CD4-positive, alpha-beta T cell treated with Interleukin-1 beta for 1 hour (primary cell): ENCODE measurements at regions not wholly inside any gene's neighbourhood (a gene's known extent, or its start where the extent isn't known, plus 50 kb on each side); places are given as distances from the start of the nearest gene placed in this dataset.
"Not testable (repeated sequence)": the region's sequence is repeated elsewhere in the genome, so short reads cannot be mapped to it uniquely, and the experiment has no call there.

Source experiments
- DNase-seq, 2 donors: peaks; one replicate each; pipeline ENCODE4 v3.0.0-alpha.2; 2020 to 2022

GRCh38 chr7:120156476-120156875 is 116.5 kb upstream of the KCND2 start:
- no peak for DNase-seq

DNA sequence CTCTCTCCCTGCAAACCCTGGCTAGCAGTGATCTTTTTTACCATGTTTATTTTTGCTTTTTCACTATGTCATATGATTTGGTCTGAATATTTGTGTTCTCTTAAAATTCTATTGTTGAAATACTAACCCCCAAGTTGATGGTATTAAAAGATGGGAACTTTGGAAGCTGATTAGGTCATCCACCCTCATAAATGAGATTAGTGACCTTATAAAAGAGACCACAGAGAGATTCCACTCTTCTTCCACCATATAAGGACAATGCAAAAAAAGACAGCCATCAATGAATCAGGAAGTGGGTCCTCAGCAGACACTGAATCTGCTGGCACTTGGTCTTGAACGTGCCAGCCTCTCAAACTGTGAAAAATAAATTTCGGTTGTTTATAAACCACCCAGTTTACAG is 112.8 kb upstream of the KCND2 start:
- DNase-seq, result no peak

- no peak for DNase-seq
These were observed 109.5 kb upstream of the KCND2 start for GRCh38 chr7:120163449-120163848.

DNA sequence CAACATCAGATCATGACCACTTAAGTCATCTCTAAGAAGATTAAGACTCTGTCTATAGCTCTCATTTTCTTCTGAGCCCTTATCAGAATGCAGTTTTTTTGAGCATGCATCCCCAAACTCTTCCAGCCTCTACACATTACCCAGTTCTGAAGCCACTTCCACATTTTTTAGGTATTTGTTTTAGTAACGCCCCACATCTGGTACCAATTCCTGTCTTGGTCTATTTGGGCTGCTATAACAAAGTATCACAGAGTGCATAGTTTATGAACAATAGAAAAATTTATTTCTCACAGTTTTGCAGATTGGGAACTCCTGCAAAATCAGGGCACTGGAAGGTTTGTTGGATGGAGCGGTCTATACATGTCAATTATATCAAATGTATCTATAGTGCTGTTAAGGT is 107.7 kb upstream of the KCND2 start:
- no peak for DNase-seq

GRCh38 chr7:120168066-120168465 is 104.9 kb upstream of the KCND2 start:
- no peak for DNase-seq

GRCh38 chr7:120169996-120170783 is 102.8 kb upstream of the KCND2 start:
- DNase-seq, result no peak

GRCh38 chr7:120170834-120171233 is 102.1 kb upstream of the KCND2 start:
- no peak for DNase-seq

DNA sequence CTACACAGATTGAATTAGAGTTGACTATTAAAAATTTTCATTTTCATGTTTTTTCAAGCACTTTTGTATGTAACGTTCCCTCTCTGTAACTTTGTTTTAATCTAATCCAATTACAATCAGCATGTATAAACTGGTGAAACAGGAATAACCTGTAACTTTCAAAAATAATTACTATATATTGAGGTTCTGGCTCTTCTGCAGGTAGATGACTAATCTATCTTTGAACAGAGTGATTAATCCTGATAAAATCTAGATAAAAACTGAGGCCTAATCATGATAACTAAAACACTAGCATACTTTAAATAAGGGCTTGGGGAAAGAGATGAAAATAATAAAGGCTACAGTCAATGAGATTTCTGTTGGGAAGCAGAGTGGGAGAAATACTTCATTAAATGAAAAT is 101.6 kb upstream of the KCND2 start:
- DNase-seq, result no peak

- DNase-seq, result no peak
These were observed 92.8 kb upstream of the KCND2 start for GRCh38 chr7:120180221-120180620.

DNA sequence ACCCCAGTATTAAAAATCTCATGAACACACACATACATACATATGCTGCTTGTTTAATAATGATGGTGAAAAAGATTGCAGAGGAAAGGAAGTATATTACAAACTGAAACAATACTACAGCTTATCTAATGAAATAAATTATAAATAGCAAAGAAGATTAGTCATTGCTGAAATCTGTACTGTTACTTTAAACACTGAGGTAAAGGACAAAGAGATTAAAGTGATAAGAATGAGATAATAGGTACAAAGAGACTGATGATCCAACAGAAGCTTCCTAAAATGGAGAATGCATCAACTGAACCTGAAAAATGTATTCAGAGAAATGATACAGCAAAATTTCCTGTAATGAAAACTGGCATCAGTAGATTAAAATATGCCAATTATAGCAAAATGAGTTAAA is 91.5 kb upstream of the KCND2 start:
- DNase-seq, result no peak

GRCh38 chr7:120184866-120185265 is 88.1 kb upstream of the KCND2 start:
- DNase-seq, result no peak

GRCh38 chr7:120185940-120186682 is 86.9 kb upstream of the KCND2 start:
- no peak for DNase-seq

- no peak for DNase-seq
These were observed 86.3 kb upstream of the KCND2 start for GRCh38 chr7:120186688-120187087.

- DNase-seq, result no peak
These were observed 83.4 kb upstream of the KCND2 start for GRCh38 chr7:120189623-120190022.

GRCh38 chr7:120190109-120190508 is 82.9 kb upstream of the KCND2 start:
- no peak for DNase-seq

GRCh38 chr7:120190566-120190965 is 82.4 kb upstream of the KCND2 start:
- no peak for DNase-seq

DNA sequence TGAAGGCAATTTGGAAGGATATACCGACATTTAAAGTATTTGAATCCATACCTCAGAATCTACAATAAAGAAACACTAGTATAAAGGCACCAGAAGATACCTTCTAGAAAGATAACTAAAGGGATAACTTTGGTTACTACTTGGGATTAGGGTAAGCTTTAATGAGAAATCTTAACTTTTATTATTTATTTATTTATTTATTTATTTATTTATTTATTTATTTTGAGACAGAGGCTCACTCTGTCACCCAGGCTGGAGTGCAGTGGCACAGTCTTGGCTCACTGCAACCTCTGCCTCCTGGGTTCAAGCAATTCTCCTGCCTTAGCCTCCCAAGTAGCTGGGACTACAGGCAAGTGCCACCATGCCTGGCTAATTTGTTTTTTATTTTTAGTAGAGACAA is 81.6 kb upstream of the KCND2 start:
- not testable (repeated sequence) for DNase-seq

DNA sequence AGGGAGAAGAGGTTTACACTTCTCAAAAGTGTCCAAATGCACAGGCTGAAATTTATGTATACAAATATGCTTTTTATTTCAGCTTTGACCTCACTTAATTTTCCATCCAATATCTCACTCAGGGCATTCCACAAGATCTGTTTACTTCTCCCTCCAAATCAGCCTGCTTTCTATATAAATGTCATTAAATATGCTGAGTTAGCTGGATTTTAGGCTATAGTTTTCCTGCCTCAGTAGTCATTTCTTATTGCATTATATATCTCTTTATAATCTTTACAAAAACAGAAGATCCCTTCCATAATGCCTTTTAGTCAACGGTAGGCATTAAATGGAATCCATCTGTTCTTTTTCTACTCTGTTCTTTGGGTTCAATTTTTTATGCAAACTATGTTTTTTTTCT is 71.7 kb upstream of the KCND2 start:
- no peak for DNase-seq

GRCh38 chr7:120205101-120205500 is 67.9 kb upstream of the KCND2 start:
- DNase-seq, result no peak

- no peak for DNase-seq
These were observed 65.9 kb upstream of the KCND2 start for GRCh38 chr7:120207037-120207436.

DNA sequence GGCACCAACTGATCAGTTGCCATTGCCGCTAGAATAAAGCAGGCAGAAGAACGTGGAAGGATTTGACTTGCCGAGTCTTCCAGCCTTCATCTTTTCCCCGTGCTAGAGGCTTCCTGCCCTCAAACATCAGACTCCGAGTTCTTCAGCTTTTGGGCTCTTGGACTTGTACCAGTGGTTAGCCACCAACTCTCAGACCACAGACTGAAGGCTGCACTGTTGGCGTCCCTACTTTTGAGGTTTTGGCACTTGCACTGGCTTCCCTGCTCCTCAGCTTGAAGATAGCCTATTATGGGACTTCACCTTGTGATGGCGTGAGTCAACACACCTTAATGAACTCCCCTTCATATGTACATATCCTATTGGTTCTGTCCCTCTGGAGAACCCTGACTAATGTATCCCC is 57.3 kb upstream of the KCND2 start:
- no peak for DNase-seq

DNA sequence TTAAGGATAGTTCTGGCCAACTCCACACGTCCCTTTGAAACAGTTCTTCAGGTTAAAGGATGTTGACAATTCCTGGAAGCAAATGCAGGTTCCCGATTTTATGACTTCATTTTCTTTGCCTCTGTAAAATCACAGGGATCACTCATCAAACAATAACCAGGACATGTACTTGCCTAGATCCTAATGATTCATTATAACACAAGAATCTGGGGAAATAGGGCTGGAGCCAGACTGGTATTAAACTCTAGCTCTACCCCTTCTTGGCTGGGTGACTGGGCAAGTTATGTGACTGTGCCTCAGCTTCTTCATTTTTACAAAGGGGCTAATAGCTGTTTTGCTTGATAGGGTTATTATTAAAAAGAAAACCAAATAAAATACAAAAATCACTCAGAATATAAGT is 56.0 kb upstream of the KCND2 start:
- DNase-seq, result no peak

DNA sequence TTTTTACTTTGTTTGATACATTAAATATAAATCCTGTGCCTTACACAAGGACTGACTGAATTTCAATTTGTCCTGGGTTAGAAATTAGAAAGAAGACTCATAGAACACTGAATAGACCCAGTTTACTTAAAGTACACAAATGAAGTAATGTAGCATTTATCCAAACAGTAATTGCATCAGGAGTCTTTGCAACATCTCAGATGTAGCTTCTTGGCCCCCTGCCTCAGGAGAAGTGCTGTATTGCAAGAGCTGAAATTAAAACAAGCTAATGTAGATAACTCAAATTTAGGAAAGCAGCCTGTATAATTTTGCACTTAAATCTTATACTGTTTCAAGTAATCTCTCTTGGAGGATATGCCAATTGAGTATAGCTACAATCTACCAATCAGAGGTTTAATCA is 54.3 kb upstream of the KCND2 start:
- no peak for DNase-seq

DNA sequence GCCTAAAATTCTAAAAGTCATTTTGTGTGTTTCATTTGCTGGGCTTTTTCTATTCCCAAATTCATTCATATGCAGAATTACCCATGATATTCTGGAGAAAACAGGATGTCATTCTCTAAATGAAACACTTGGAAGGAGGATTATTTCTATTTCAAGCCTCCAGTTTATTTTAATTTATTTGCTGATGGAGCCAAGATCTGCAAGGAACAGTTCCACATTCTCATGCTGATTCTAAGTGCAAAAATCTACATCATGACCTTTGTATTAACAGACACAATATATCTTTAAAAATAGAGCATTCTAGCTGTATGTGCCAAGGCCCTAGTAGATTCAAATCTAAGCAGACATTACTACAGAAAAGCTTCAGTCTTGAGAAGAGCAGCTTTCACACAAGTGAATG is 51.3 kb upstream of the KCND2 start:
- DNase-seq, result no peak
